Left ventricle myocardium superior (tissue), 1 donor: ENCODE measurements at regions not wholly inside any gene's neighbourhood (a gene's known extent, or its start where the extent isn't known, plus 50 kb on each side); places are given as distances from the start of the nearest gene placed in this dataset.

Experiments used
- ATAC-seq: fragments of 200-7000 bp; cut with Tn5 transposase; one replicate; pipeline ENCODE4 v1.9.1; 2020; ENCODE audit warnings: mild to moderate bottlenecking, moderate library complexity
- DNase-seq: peaks from one replicate; pipeline ENCODE4 v3.0.0-alpha.2; 2020
- intact Hi-C: fragments of 100-400 bp; cut with micrococcal nuclease; formaldehyde crosslinking; loops from one replicate; pipeline ENCODE4 v1.11.0; 2022
- donor health status: DM: no; HTN: yes; CAD: no; lungs with severe emphysema.

DNA sequence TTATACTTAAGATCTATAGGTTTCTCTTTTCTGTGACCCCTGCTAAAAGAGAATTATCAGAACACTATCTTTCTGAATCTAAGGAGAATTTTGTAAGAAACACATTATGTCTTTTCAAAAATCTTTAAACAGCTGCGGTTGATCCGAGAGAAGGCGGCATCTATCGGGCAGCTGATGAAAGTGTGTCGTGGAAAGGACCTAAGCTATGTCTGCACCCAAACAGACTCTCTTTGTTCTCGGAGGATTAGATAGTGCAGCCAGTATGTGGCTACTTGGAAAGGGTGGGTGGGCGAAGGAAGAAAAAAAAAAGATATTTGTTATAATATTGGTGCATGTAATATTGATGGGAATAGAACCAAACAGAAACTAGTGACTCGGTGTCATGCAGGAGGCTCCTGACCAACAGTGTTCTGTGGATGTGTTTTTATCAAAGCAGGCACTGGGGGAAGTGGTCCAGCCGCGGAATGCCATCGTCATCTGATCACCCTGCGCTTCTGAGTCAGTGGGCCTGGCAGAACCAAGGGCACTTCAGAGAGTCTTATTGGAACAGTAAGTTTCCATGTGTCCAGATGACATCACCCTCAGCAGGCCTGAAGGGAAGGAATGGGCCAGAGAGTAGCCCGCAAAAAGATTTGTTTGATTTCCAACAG lies 509.7 kb upstream of the AKR1E2 start:
- intact Hi-C loops: no loop called here
- peak; percentile 46 for DNase-seq
- ATAC-seq: peak; percentile 82

DNA sequence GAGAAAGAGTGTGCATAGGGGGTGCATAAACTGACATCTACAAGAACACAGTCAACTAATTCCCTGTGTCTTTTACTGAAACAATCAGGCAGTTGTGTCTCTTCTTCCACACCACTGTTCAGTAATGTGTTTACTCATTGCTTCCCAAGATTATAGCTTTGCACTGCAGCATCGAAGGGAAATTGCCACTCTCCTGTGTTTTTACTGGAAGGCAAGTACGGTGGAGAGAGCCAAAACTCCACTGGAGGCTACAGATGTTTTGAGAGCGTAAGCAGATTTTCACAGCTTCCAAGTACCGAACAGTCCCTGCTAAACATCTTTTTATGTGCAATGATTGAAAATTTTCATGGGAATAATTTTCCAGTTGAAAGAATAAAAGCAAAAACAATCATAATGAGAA lies 510.5 kb upstream of the AKR1E2 start:
- DNase-seq: no peak
- ATAC-seq: peak; percentile 89
- intact Hi-C loops: no loop called here

DNA sequence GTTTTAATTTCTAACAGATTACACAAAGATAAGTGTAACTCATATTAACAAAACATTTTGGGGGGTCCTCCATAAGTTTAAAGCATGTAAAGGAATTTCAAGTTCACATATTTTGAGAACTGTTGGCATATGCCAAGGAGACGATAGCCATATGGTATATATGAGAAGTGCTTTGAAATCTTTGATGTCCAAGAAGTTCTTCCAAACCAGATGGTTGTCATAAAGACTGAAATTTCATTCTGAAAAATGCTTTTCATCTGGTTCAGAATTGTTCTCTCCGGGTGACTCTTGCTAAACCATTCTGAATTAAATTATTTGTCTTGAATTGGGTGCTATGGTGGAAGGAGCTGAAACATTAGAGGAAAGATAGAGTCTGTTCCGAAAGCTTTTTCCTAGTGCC lies 513.0 kb upstream of the AKR1E2 start:
- DNase-seq (no peak), ATAC-seq (no peak)
- intact Hi-C loops: no loop called here

- ATAC-seq: no peak
Observed at GRCh38 chr10:4312051-4312835, 513.8 kb upstream of the AKR1E2 start.

DNA sequence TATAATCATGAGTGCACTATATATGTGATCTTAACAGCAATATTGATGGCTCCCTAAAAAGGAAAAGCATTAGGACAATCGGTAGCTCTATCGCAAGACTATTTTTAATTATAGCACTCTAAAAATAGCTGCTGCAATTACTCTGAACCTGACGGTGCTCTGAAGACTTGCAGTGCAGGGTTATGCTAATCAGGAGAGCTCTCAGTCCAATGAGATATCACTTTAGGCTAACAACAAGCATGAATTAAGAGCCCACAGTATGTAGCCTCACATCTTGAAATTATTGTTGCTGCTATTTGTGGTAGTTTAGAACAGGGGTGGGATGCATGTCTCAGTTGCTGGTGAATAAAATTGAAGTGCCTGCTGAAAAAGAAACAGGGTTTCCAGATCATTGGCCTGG lies 515.8 kb upstream of the AKR1E2 start:
- intact Hi-C loops: no loop called here
- no peak for DNase-seq
- peak; percentile 87 for ATAC-seq

More at GRCh38 chr10:4312051-4312835, 513.8 kb upstream of the AKR1E2 start:
- no peak for DNase-seq
- intact Hi-C loops: no loop called here

GRCh38 chr10:4307910-4308309 lies 518.1 kb upstream of the AKR1E2 start:
- ATAC-seq: peak; percentile 30
- no peak for DNase-seq

GRCh38 chr10:4306871-4307270 lies 519.1 kb upstream of the AKR1E2 start:
- intact Hi-C loops: no loop called here

More at GRCh38 chr10:4307910-4308309, 518.1 kb upstream of the AKR1E2 start:
- intact Hi-C loops: no loop called here

GRCh38 chr10:4303045-4303444 lies 518.0 kb upstream of the KLF6 start:
- intact Hi-C loops: no loop called here
- DNase-seq (no peak), ATAC-seq (no peak)

More at GRCh38 chr10:4306871-4307270, 519.1 kb upstream of the AKR1E2 start:
- no peak for DNase-seq
- ATAC-seq: peak; percentile 57

DNA sequence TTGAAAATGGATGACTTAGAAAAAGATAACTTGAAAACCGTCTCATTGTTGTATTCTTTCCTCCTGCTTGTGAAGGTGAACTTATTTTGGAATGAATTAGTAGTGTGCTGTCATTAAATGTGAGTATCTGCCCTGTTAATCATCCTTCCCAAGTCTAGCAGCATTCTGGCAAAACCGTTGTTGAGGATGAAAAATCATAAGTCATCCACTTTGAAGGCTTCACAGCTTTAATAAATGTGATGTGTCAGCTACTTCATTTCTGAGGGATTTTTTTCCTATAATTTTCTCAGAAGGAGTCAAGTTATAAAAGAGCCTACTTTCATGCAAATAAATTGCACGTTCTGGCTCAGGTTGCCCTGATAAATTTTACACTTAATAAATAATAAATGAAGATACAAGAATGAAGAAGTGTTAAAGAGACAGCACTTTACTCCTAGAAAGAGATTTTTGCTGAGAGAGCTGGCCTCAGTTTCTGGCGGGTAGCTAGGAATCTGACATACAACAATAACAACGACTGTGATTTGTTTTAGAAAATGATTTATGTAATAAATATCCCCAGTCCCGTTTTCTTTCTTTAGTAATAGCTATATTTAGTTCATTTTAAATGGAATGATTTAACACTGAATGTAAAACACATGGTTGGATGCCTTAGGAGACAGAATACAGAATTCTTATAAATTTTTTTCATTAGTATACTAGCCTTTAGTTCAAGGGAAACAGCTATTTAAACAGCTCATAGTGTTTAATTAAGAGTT lies 516.5 kb upstream of the KLF6 start:
- ATAC-seq (no peak), DNase-seq (no peak)
- intact Hi-C loops: no loop called here

GRCh38 chr10:4296161-4296560 lies 511.2 kb upstream of the KLF6 start:
- no peak for ATAC-seq
- DNase-seq: no peak
- intact Hi-C loops: no loop called here

DNA sequence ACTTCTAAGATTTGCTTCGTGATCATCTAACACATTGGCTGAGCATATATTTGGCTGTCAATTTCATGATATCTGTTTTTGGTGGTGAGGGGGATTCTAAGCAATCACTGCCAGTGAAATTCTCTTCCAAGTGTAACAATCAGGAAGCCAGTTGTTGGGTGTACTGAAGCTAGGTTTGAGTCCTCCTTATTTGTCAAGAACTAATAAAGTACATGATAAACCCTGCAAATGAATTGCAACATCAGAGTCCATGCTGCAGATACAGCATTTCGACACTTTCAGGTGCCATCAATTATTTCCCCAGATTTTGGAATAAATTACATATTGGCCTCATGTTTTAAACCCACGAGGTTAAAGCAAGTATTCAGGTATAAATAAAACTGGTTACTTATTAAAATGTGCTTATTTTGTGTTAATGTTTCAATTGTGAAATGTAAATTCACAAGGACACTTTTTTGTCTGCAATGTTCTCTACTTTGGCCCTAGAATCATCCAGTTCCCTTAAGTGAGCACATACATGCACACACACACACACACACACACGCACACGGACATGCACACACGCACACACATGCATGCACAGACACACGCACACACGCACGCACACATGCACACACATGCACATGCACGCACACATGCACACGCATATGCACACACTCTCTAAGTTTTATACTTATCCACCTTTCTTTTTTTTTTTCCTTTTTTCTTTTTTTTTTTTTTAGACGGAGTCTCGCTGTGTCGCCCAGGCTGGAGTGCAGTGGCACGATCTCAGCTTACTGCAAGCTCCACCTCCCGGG lies 510.2 kb upstream of the KLF6 start:
- intact Hi-C loops: no loop called here
- peak; percentile 27 for ATAC-seq
- no peak for DNase-seq

GRCh38 chr10:4294271-4294670 lies 509.3 kb upstream of the KLF6 start:
- ATAC-seq: no peak
- DNase-seq: no peak
- intact Hi-C loops: no loop called here

DNA sequence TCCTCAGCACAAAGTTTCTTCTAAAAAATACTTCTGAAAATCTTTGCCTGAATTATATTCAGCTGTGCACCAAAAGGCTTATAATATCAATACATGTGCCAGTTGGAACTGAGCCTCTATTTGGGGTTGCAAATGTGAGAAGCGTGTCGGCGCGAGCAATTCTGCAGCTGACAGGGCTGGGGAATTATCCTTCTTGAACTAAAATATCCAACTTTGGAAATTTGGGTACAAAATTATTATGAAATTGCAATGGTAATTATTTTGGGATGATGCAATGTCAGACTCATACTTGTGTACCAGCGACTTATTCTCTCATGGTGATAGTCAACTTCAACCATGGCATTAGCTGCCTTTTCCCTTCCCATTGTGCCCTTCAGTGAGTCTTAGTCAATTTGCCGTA lies 507.0 kb upstream of the KLF6 start:
- ATAC-seq: peak; percentile 76
- peak; percentile 46 for DNase-seq
- intact Hi-C loops: no loop called here

GRCh38 chr10:4285121-4285520 lies 500.1 kb upstream of the KLF6 start:
- intact Hi-C loops: no loop called here
- DNase-seq (no peak), ATAC-seq (no peak)

DNA sequence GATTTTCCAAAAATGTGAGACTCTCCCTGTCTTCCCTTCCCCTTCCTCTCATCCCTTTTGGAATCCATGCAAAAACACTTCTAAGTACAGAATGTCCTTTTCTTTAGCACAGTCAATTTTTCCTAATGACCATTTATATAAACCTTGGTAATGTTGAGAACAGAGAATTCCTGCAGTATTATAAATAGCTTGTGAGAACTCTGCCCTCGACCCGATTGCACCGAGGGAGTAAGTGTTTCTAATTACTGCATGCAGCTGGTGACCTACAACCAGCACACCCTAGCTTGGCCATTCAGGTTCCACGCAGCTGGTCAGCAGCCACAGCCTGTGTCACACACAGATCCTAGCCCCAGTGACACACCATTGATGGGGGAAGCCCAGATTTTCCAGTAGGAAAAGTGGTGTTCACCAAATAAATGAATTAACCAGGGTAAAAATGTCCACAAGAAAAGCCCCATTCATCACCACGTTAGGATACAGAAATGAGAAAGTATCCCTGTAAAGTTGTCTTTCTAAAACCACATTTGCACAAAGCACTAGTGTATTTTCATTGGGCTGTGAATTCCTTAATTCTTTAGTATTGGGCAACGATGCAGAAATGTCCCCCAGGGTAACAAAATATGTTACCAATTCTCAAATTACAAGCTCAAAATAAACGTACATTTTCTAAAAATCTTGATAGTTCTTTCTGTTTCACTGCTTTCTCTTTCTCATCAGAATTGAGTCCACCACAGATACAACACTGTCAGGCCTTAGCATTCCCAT lies 499.0 kb upstream of the KLF6 start:
- peak; percentile 76 for DNase-seq
- intact Hi-C loops: no loop called here
- peak; percentile 96 for ATAC-seq

GRCh38 chr10:4282496-4282895 lies 497.5 kb upstream of the KLF6 start:
- no peak for DNase-seq
- no peak for ATAC-seq
- intact Hi-C loops: no loop called here

DNA sequence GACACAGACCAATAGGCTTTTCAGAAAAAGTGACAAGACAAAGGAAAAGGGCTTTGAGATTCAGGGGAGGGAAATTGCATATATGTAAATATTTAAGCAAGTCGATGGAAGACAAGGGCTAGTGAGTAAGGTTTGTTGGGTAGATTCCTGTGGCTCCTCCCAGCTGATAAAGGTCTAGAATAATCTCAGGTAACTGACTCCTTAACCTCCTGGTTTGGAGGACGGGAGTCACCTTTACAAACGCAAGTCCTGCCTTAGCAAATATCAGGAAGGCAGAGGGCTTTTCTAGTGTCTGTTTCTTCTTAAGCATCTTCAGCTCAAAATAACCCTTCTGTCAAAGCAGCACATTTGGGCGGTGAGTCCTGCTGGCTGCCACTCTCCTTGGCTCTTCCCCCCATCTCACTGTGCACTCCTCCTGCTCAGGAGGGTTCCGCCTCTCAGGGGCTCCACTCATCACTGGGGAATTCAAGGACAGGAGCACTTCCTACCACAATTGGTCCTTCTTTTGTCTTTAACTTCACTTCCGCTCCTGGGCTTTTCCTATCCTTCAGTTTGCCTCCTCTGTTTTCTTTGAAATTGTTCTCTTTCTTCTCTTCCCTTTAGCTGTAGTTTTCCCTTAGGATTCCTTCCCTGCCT lies 496.3 kb upstream of the KLF6 start:
- no peak for ATAC-seq
- intact Hi-C loops: no loop called here
- DNase-seq: no peak

DNA sequence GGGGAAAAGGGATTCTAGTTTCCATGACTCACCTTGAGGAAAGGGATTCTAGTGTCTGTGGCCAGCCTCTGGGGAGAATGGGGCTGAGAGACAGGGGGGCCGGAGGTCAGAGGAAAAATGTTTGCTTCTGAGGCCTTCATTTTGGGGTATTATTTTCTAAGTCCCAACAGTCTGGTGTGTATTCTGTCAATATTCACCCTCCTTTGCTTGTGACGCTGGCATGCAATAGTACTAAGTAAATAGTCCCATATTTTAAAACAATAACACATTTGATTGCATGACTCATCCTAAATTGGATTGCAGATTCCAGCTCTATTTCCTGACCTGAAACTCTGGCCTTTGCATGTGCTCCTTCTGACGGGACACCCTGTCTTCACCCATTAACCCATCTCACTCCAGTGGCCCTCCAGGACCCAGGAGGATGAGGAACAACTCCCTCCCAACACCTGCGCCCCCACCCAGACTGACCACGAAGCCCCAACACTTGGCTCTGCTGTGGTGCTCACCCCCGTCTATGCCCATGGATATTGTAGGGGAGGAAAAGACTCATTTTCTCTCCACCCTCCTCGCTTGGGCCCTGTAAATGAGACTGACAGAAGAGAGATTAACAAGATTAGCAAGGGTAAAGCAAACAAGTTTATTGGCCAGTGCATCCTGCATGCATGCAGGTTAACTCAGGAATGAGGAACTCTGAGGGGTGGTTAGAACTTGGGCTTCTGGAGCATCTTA lies 495.6 kb upstream of the KLF6 start:
- DNase-seq: no peak
- intact Hi-C loops: no loop called here

More for the DNA sequence above, 495.6 kb upstream of the KLF6 start:
- ATAC-seq: no peak
